GM21529 (cell line): ENCODE measurements at regions not wholly inside any gene's neighbourhood (a gene's known extent, or its start where the extent isn't known, plus 50 kb on each side); places are given as distances from the start of the nearest gene placed in this dataset.

Experiments used
- ATAC-seq: cut with Tn5 transposase; IDR thresholded peaks from one replicate; pipeline ENCODE4 v1.9.1; 2021; ENCODE audit not compliant: unreplicated experiment

GRCh38 chr20:7818477-7818876, 121.8 kb downstream of the HAO1 start:
- ATAC-seq: no peak

GRCh38 chr20:7820897-7821296, 119.4 kb downstream of the HAO1 start:
- no peak for ATAC-seq

GRCh38 chr20:7822772-7823171, 117.5 kb downstream of the HAO1 start:
- ATAC-seq: no peak

- ATAC-seq: no peak
Measured at GRCh38 chr20:7828437-7828836, 111.8 kb downstream of the HAO1 start.

GRCh38 chr20:7829031-7829430, 111.2 kb downstream of the HAO1 start:
- no peak for ATAC-seq

GRCh38 chr20:7829776-7830175, 110.5 kb downstream of the HAO1 start:
- ATAC-seq: no peak
